Glomerular endothelial cell (primary cell): ENCODE measurements at regions not wholly inside any gene's neighbourhood (a gene's known extent, or its start where the extent isn't known, plus 50 kb on each side); places are given as distances from the start of the nearest gene placed in this dataset.

ENCODE experiments used
- DNase-seq: peaks from one replicate; pipeline ENCODE4 v3.0.0-alpha.2; 2011; ENCODE audit warnings: low read depth, low spot score; ENCODE audit errors: extremely low read depth

GRCh38 chr3:106206613-106207012 is 337.8 kb upstream of the CBLB start:
- DNase-seq, result peak; percentile 27

DNA sequence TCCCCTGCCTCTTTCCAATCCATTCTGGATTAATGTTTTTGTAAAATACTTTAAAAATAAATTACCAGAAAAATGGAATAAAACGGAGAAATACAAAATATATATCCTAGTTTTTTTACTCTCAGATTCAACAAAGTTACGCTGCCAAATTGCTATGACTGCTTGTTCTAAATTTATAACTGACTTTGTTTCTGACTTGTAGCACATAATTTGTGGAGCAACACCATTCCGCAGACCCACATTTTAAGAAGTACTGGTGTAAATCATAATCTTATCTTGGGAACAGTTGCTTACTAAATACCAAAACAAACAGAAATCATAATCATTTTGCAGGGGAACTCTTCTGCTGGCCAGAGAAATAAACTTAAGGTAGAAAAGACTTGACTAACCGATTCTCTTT is 339.4 kb upstream of the CBLB start:
- no peak for DNase-seq

GRCh38 chr3:106208967-106209366 is 340.2 kb upstream of the CBLB start:
- DNase-seq, result no peak

GRCh38 chr3:106209482-106209881 is 340.7 kb upstream of the CBLB start:
- DNase-seq, result no peak

GRCh38 chr3:106210923-106211322 is 342.1 kb upstream of the CBLB start:
- DNase-seq, result no peak

- no peak for DNase-seq
These were observed 343.9 kb upstream of the CBLB start for GRCh38 chr3:106212665-106213222.

DNA sequence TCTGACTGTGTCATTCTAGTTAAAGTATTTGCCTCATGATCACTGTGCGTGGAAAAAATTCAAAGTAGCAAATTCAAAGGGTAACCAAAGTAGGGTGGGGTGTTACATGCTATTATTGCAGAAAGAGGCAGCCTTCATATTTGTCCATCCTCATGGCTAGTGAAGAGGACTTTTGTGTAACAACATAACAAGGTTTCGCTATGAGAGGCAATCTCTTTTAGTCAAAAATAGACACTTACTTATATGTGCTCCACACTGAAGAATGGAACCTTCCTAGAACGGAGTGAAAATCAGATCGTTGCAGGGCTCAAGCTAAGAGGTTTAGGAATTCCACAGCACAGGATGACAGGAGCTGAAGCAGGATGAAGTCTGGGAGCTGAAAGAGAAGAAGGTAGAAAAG is 345.1 kb upstream of the CBLB start:
- no peak for DNase-seq

DNA sequence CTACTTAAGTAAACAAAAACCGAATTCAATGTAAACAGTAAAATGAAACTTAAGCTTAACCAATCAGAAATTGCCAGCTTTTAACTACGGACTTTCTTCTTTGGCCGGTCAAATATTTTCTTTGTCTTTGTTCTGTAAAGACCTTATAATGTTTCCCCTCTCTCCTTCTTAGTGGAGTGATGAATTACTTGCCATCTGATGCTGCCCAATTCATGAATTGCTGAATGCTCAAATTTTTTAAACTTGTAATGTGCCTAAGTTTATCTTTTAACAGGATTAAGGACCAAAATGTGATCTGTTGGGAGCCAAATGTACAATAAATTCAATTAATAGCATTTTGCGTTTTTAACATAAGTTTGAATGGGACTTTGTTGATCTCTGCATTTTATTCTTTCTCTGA is 345.8 kb upstream of the CBLB start:
- no peak for DNase-seq

DNA sequence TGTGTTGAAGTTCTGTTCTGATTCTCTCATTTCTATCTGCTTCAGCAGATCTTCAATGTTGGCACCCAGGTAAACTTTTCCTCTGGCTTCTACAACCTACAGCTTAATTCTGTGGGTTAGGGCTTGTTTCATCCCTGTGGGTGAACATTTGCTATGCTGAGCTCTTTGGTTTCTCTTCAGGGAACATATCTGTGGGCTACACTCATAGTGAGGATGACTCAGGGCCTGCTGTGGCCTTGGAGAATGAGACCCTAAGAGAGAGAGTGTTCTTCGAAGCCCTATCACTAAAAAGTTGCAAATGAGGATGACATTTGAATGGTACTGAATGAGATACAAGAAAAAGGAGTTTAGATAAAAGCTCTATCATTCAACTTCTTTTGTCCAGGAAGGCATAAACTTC is 346.2 kb upstream of the CBLB start:
- DNase-seq, result no peak

GRCh38 chr3:106217745-106218144 is 348.9 kb upstream of the CBLB start:
- DNase-seq, result no peak

- no peak for DNase-seq
These were observed 358.3 kb upstream of the CBLB start for GRCh38 chr3:106227068-106227467.

GRCh38 chr3:106228271-106228670 is 359.5 kb upstream of the CBLB start:
- no peak for DNase-seq

DNA sequence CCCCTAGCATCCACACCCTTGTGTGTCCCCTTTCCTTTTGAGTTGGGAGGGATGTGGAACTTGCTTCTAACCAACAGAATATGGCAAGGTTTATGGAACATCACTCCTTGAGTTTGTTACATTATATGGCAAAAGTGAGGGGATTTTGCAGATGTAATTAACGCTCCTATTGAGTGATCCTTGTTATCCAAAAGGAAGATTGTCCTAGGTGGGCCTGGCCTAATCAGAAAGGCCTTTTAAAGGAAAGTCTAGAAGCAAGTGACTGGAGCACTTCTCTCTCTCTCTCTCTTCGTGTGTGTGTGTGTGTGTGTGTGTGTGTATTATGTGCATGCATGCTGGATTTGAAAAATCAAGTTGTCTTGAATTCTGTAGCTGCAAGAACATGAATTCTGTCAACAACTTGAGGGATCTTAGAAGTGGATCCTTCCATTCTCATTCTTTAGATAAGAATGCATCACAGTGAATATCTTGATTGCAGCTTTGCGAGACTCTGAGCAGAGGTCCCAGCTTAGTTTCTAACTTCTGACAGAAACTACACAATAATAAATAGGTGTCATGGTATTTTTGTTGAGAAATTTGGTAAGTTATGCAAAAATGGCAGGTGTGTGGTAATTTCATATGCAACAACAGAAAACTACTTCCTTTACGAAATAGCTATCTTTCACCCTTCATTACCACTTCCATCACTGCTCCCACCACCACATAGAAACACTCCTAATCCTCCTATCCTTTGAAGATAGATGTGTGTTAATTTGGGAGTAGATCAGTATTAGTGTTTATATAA is 360.9 kb upstream of the CBLB start:
- DNase-seq, result no peak

DNA sequence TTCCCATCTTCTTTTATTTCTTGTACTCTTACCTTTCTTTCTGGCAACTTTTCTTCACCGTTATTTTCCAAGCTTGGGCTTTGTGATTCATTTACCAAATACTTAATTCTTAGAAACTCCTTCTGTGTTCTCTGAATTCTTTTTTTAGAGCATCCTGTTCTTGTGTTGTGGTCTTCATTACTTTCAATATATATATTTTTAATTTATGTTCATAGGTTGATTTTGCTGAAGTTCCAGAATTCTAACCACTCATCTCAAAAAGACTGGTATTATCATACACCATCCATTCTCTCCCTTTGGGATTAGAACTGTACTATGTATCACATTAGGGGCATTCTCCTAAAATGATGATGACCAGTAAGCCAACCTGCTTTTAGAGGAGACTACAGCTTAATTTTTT is 362.3 kb upstream of the CBLB start:
- no peak for DNase-seq

DNA sequence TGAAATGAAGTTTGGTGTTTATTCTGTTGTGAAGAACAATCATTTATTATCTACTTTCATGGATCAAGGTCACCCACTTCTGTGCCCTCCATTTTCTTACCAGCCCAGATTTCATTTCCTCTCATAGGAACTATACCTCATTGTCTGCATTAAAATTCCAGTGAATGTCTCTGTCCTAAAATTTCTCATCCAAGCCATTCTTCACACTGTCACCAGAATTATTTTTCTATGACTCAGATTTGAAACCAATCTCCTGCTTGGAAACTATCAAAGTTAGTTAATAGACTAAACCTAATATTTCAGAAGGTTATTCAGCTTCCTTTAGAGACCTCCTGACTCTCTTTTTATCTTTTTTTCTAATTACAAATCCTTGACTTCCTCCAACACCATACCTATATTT is 364.1 kb upstream of the CBLB start:
- no peak for DNase-seq

DNA sequence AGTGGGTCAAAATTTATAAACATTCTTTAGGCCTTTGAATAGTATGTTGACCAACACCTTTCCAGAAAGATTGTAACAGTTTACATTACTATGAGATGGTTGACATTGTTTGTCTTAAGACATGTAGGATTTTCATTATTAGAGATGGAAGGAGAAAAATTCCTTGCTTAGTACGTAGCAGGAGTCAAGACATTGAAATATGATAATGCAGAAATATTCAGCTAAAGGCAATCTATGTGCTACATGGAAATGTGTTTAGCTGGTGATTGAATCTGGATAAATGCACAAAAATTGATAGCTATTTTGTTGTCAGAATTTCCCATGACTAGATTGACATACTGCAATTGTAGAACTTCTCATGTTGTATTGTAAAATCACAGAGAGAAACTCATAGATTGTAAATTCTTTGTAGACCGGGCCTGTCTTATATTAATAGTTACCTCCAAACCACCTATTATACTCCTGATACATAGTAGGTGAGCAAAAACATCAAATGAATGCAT is 370.4 kb upstream of the CBLB start:
- no peak for DNase-seq

- no peak for DNase-seq
These were observed 372.8 kb upstream of the CBLB start for GRCh38 chr3:106241593-106241992.

DNA sequence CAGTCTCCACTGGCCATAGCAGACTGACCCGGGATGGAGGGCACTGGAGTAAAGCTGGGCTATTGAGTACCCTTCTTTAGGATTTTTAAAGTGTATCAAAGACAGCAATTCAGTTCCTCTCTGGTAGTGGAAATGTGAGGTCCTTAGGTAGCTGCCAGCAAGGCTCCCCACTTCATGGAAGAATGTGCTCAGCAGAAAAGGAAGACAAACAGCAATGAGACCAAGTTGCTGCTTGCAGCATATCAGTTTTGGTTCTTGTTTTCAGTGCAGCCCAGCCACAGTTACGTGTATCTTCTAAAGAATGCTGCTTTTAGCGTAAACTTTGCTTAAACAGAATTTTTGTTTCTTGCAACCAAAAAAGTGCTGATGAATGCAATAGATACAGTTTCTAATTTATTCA is 374.0 kb upstream of the CBLB start:
- no peak for DNase-seq

GRCh38 chr3:106245400-106245799 is 376.6 kb upstream of the CBLB start:
- no peak for DNase-seq

DNA sequence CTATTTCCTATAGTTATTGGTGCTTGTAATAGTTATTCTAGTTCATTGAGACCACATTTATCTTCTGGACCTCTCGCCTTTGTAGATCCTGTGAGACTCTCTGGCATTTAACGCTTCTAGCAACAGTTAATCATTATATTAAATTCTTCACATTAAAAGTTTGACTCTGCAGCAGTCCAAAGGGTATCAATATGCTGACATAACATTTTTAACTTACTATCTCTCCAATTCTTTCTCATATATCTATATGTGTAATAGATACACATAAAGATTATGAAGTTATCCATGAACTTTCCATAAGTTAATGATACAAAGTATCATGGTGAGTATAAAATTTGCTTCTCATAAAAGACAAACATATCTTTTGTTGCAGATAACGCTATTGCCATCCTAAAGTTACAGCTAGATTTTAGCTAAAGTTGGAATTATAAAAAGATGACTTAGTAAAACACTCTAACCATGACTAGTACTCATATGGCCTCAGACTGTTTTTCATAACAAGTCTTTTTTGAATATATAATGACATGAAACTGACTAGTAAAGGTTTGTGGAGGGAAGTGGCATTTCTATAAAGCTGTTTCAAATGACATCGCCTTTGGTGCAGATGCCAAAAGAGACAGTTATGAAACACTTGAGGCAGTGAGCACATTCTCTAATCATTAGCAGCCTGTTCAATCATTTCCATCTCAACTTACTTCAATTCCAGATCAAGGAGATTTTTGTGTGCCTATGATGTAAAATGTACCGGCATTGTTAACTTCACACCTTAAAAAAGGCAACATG is 379.3 kb upstream of the CBLB start:
- DNase-seq, result no peak

- no peak for DNase-seq
These were observed 380.3 kb upstream of the CBLB start for GRCh38 chr3:106249159-106249558.

GRCh38 chr3:106249981-106250380 is 381.2 kb upstream of the CBLB start:
- DNase-seq, result no peak
